ENCODE measurements at regions not wholly inside any gene's neighbourhood (a gene's known extent, or its start where the extent isn't known, plus 50 kb on each side); places are given as distances from the start of the nearest gene placed in this dataset.

DNA sequence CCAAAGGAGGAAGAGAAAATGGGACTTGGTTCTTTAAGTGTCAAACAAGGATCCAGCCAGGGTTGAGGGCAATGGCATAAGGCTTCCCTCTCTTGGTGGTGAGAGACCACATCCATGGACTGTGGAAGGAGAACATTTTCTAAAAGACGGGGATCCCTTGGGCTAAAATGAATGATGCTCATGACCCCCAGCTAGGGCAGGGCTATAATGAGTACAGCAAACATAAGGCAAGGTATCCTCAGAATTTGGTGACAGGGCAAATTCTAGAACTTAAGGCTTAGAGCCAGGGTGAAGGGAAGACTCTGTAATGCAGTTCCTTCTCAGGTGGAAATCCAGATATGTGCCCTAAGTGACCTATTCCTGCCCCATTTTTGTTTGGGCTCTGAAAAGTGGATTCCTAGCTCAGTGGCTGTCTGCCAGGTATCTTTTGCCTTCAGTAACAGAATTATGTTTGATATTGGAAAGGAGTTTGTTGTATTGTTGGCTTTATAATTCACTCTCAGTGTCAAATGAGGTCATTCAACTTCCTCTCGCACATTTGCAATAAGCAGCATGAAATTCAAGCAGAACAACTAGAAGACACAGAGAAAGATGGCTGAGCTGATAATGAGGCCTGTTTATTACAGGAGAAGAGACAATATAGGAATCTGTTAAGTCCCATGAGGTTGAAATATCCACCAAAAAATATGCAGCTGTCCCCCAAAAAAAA, 76.8 kb downstream of the DAD1 start:
- TF ChIP-seq, protein P1, sequence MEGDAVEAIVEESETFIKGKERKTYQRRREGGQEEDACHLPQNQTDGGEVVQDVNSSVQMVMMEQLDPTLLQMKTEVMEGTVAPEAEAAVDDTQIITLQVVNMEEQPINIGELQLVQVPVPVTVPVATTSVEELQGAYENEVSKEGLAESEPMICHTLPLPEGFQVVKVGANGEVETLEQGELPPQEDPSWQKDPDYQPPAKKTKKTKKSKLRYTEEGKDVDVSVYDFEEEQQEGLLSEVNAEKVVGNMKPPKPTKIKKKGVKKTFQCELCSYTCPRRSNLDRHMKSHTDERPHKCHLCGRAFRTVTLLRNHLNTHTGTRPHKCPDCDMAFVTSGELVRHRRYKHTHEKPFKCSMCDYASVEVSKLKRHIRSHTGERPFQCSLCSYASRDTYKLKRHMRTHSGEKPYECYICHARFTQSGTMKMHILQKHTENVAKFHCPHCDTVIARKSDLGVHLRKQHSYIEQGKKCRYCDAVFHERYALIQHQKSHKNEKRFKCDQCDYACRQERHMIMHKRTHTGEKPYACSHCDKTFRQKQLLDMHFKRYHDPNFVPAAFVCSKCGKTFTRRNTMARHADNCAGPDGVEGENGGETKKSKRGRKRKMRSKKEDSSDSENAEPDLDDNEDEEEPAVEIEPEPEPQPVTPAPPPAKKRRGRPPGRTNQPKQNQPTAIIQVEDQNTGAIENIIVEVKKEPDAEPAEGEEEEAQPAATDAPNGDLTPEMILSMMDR (IDR thresholded peaks at IDR 0.05; ENCODE audit: low read depth, low read length, poor library complexity, severe bottlenecking): no peak
- no peak for TF ChIP-seq EZH2phosphoT487 (IDR thresholded peaks at IDR 0.05; ENCODE audit: borderline replicate concordance, low read length)

Data from DOHH2 (cell line).